HG02884 (cell line): ENCODE measurements at regions not wholly inside any gene's neighbourhood (a gene's known extent, or its start where the extent isn't known, plus 50 kb on each side); places are given as distances from the start of the nearest gene placed in this dataset.
"Not testable (repeated sequence)": the region's sequence is repeated elsewhere in the genome, so short reads cannot be mapped to it uniquely, and the experiment has no call there.

Experiments used
- ATAC-seq: cut with Tn5 transposase; IDR thresholded peaks from one replicate; pipeline ENCODE4 v1.9.1; 2021; ENCODE audit warnings: mild to moderate bottlenecking, moderate library complexity; ENCODE audit not compliant: unreplicated experiment

DNA sequence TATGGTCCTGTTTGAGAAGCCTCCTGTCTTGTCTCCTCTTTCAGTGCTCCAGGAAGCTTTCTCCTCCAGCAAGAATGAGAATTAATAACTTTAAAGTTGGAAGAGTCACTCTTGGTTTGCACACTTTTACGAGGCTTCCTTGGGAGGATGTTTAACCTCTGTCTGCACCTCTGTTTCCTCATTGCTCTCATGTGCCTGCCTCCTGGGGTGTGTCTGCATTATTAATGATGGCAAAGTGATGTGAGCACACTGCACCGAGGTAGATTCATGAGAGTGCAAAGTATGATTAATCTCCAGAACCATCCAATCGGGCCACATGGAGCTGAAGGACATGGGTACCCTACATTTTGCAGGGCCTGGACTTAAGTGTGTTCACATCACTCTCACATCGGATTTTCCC lies 73.5 kb upstream of the TENM4 start:
- no peak for ATAC-seq

DNA sequence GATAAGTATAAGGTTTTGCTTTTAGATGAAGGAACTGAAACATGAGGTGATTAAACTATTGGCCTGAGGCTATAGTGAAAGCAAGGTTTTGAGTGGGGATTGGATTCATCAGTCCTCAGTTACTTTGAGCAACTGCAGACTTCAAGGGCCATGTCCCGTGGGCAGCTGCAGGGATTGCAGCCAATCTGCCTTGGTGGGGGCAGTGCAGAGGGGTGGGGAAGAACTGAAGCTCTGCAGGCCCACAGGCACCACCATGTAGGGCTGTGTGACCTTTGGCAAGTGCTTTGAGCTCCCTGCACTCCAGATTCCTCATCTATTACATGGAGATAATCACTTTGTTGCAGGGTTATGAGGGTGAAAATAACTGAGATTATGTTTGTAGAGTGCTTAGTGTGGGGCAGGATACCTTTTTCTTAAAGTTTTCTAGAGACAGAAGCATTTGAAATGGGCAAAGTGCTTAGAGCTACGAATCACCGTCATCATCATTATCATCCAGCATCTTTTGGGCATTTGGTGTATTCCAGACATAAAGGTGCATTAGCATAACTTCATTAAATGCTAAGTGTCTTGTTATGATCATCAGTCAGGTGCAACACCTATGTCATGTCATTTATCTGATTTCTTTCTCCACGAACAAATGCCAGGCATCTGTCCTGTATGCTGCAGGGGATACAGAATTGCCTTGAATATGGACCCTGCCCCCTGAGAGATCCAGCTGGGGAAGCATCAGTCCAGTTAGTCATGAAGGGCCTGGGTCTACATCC lies 72.1 kb upstream of the TENM4 start:
- ATAC-seq, result no peak

GRCh38 chr11:79510960-79511359 lies 70.1 kb upstream of the TENM4 start:
- no peak for ATAC-seq

- ATAC-seq, result no peak
Observed at GRCh38 chr11:79508461-79508860, 67.6 kb upstream of the TENM4 start.

DNA sequence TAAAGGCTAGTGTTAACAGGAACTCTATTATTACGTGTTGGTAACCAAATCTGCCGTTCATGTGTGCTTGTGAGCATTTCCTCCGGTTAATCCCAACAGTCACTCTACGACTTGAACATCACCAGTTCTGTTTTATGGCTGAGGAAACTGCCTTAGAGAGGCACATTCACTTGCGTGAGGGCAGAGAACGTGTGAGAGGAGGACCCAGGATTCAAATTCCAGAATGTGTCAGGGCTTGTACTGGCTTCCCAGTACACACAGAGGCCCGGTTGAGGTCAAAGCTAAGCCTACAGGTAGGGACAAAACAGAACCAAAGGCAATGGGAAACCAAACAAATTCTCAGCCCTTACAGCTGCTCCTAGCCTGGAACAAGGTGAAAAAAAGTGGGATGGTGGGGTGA lies 66.9 kb upstream of the TENM4 start:
- ATAC-seq, result no peak

GRCh38 chr11:79506734-79507344 lies 66.0 kb upstream of the TENM4 start:
- no peak for ATAC-seq

DNA sequence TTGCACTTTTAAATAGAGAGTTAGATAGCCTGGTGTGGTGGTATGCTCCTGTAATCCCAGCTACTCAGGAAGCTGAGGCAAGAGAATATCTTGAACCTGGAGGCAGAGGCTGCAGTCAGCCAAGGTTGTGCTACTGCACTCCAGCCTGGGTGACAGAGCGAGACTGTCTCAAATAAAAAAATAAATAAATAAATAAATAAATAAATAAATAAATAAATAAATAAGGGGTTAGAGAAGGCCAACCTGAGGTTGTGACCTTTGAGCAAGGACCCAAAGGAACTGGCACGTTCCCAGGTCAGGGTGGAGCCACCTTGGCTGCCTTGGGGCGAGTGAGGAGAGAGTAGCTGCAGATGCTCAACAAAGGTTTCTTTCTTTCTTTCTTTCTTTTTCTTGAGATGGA lies 65.3 kb upstream of the TENM4 start:
- ATAC-seq, result no peak

GRCh38 chr11:79503028-79503427 lies 62.2 kb upstream of the TENM4 start:
- no peak for ATAC-seq

- no peak for ATAC-seq
Observed at GRCh38 chr11:79501707-79502106, 60.9 kb upstream of the TENM4 start.

- not testable (repeated sequence) for ATAC-seq
Observed at GRCh38 chr11:79499929-79500328, 59.1 kb upstream of the TENM4 start.

GRCh38 chr11:79498667-79499066 lies 57.8 kb upstream of the TENM4 start:
- ATAC-seq, result no peak

DNA sequence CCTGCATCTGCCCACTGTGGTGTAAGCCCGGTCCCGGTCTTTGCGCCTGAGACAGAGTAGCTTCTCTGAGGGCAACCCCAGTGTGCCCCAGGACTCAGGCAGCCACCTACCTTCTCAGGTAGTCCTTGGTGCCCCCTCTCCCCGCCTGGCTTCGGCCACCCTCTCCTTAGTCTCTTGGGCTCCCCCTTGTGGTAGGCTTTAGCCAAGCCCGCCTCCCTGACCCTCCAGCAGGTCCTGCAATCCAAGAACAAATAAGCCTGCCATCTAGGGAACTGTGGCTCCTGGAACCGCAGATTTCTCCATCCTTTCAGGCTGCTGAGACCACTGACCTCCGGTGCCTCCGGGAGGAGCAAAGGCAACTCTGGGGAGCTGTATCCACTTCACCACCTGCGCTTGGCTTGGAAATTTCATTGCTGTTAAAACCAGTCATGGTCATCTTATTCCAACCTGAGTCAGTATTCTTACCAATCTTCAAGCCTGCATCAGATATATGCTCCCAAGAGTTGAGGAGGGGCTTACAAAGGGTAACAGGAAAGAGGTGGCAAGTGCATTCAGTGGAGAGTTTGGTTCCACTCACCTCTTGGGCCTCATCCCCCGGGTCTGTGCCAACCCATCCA lies 52.8 kb upstream of the TENM4 start:
- ATAC-seq, result peak; percentile 87

- no peak for ATAC-seq
Observed at GRCh38 chr11:79492008-79492407, 51.2 kb upstream of the TENM4 start.
